Esophagus squamous epithelium (tissue), 5 donors: ENCODE measurements at regions not wholly inside any gene's neighbourhood (a gene's known extent, or its start where the extent isn't known, plus 50 kb on each side); places are given as distances from the start of the nearest gene placed in this dataset.
"Not testable (repeated sequence)": the region's sequence is repeated elsewhere in the genome, so short reads cannot be mapped to it uniquely, and the experiment has no call there.

Experiments used
- DNase-seq: peaks from one replicate; lab custom pipeline; 2025; lab: John Stamatoyannopoulos, UW
- H3K27ac ChIP-seq, 4 donors: fragments of 200-600 bp; sonication (generic); one replicate each; pipeline ENCODE4 v1.5.1; 2016 to 2019; ENCODE audit warnings: mild to moderate bottlenecking in 1 of 4
- H3K27me3 ChIP-seq, 4 donors: fragments of 200-600 bp; sonication (generic); 1 replicate in 3 of 4; 2 replicates in 1 of 4; pipeline versions ENCODE4 v1.5.1 to v1.6.0; 2017 to 2021; ENCODE audit warnings: antibody characterized with exemption in 1 of 4
- H3K36me3 ChIP-seq, 3 donors: fragments of 200-600 bp; sonication (generic); one replicate each; pipeline ENCODE4 v1.5.1; 2016 to 2019
- H3K4me1 ChIP-seq, 3 donors: fragments of 200-600 bp; sonication (generic); one replicate each; pipeline ENCODE4 v1.5.1; 2017 to 2019
- H3K4me3 ChIP-seq, 4 donors: fragments of 200-600 bp; sonication (generic); 1 replicate in 3 of 4; 2 replicates in 1 of 4; pipeline ENCODE4 v1.5.1; 2016 to 2019; ENCODE audit warnings: mild to moderate bottlenecking in 2 of 4, moderate library complexity in 1 of 4
- H3K9me3 ChIP-seq, 3 donors: fragments of 200-600 bp; sonication (generic); one replicate each; pipeline ENCODE4 v1.5.1; 2016 to 2019
- POLR2A ChIP-seq, 4 donors: fragments of 450-650 bp; IDR thresholded peaks; one replicate each; pipeline ENCODE4 v1.6.1; 2017; ENCODE audit warnings: antibody characterized with exemption in 4 of 4, mild to moderate bottlenecking in 4 of 4, moderate library complexity in 3 of 4
- WGBS, 2 donors: methylation state at CpG; one replicate each; pipeline ENCODE4 v1.1.5; 2018; 5-methylcytosine and 5-hydroxymethylcytosine counted together
- intact Hi-C: fragments of 100-400 bp; cut with DNase I; formaldehyde crosslinking; loops from one replicate; pipeline ENCODE4 v1.15.0; 2022
- TF ChIP-seq, protein P1 (sequence below), 6 experiments: fragments of 450-650 bp in 4 of 6; fragments of 200-600 bp in 2 of 6; sonication (generic) in 2 of 6; IDR thresholded peaks; one replicate each; pipeline ENCODE4 v1.5.1; 2016 to 2019; ENCODE audit warnings: antibody characterized with exemption in 6 of 6, mild to moderate bottlenecking in 4 of 6, moderate library complexity in 4 of 6
- donor health status: DM: yes; HTN: yes; CAD: no.

DNA sequence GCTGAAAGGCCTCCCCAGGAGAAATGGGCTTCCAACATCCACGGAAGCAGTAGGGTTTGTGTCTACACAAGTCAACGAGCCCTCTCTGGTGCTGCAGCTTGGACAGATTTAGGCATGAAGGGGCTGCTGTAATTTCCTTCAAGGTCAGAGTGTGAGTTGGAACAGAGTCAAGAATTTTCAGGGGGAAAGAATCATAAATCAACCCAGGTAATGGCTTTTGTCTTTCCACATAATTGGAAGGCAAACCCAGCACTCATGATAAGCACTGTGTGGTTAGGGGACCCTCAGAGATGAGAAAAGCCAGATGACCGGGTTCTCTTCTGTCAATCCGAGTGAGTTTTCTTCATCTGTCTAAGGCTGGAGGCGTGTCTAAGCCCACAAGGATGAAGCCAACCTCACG, 78.6 kb upstream of the MXRA5 start:
- Histone ChIP-seq H3K36me3 (no peaks in the 10 kb centered on the region), H3K27ac (no peak overlapping the region), H3K9me3 (no peaks in the 10 kb centered on the region), H3K4me3 (no peak overlapping the region), H3K27me3 (no peaks in the 10 kb centered on the region), H3K4me1 (no peaks in the 10 kb centered on the region)
- TF ChIP-seq, protein P1, sequence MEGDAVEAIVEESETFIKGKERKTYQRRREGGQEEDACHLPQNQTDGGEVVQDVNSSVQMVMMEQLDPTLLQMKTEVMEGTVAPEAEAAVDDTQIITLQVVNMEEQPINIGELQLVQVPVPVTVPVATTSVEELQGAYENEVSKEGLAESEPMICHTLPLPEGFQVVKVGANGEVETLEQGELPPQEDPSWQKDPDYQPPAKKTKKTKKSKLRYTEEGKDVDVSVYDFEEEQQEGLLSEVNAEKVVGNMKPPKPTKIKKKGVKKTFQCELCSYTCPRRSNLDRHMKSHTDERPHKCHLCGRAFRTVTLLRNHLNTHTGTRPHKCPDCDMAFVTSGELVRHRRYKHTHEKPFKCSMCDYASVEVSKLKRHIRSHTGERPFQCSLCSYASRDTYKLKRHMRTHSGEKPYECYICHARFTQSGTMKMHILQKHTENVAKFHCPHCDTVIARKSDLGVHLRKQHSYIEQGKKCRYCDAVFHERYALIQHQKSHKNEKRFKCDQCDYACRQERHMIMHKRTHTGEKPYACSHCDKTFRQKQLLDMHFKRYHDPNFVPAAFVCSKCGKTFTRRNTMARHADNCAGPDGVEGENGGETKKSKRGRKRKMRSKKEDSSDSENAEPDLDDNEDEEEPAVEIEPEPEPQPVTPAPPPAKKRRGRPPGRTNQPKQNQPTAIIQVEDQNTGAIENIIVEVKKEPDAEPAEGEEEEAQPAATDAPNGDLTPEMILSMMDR (IDR thresholded peaks at IDR 0.05): no peak
- no peak for TF ChIP-seq POLR2A (IDR thresholded peaks at IDR 0.05)
- intact Hi-C loops: no loop called here
- 71 to 77% methylated on average over 4 to 6 of the region's 6 CpGs for WGBS, 2 donors
- no peak for DNase-seq

DNA sequence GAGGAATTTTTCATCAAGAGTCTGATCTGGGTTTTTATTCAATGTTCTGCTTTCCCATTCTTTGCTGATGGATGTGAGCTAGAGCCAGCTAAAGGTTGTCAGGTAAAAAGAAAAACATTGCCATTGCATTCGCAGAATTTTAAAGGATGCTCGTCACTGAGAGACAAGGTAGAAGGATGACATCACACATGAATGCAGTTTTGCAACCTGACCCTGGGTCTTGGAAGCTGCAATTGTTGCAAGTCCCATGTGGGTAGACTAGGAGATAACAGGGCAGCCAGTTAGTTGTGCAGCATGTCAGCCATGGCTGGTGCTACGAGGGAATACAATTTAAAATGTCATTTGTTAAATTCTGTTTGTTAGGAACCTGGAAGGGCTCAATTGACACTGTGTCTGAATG, 73.9 kb upstream of the MXRA5 start:
- H3K36me3 ChIP-seq: no peaks in the 10 kb centered on the region
- H3K9me3 ChIP-seq: no peaks in the 10 kb centered on the region
- H3K4me3 ChIP-seq: no peak overlapping the region
- no peak overlapping the region for H3K27ac ChIP-seq
- H3K4me1 ChIP-seq: no peaks in the 10 kb centered on the region
- no peak for DNase-seq
- TF ChIP-seq, protein P1 (IDR thresholded peaks at IDR 0.05): no peak
- TF ChIP-seq POLR2A (IDR thresholded peaks at IDR 0.05): no peak
- intact Hi-C loops: no loop called here
- H3K27me3 ChIP-seq: no peaks in the 10 kb centered on the region
- WGBS, 2 donors: 83 to 94% methylated on average over 2 to 3 of the region's 3 CpGs

DNA sequence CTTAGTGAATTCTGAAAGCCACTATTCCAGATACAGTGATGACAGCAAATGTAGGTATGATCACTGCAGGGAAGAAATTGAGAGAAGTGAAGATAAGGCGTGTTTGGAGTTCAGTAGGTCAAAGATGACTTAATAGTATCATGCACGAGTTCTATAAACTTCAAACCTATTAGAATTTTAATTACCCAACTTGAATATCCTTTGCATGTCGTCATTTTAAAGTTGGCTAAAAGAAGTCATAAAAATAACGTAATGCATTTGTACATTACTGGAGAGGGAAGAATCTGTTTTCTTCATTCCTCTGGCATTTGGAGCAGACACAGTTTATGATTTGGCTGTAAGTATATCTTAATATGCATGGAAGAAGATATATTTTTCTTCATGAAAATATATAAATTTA, 68.6 kb upstream of the MXRA5 start:
- Histone ChIP-seq H3K27me3 (no peaks in the 10 kb centered on the region), H3K36me3 (no peaks in the 10 kb centered on the region), H3K27ac (no peak overlapping the region), H3K9me3 (no peaks in the 10 kb centered on the region), H3K4me3 (no peak overlapping the region), H3K4me1 (no peaks in the 10 kb centered on the region)
- TF ChIP-seq, protein P1 (IDR thresholded peaks at IDR 0.05): no peak
- TF ChIP-seq POLR2A (IDR thresholded peaks at IDR 0.05): no peak
- DNase-seq: no peak
- intact Hi-C loops: no loop called here
- WGBS, 2 donors: 49 to 67% methylated on average over 3 to 4 of the region's 4 CpGs

DNA sequence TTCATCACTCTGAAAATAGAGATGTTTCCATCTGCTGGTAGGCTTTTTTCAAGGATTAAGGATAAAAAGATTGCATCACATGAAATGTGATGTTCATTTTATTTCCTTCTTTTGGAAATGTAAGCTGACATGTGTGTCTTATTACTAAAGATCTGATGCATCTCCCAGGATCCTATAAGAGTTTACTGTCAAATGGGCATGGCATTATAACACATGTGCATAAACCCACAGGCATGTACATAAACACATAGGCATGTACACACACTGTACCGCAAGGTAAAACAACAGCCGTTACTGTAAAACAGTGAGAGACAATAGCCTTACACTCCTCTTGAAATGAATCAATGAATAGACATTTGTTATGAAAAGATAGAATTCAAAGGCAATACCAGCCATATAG, 65.2 kb upstream of the MXRA5 start:
- intact Hi-C loops, H3K27ac ChIP-seq, H3K4me1 ChIP-seq, DNase-seq, H3K27me3 ChIP-seq, H3K36me3 ChIP-seq, H3K9me3 ChIP-seq, H3K4me3 ChIP-seq: not testable (repeated sequence)
- WGBS, 2 donors: 85 to 96% methylated on average over 2 of the region's 2 CpGs

DNA sequence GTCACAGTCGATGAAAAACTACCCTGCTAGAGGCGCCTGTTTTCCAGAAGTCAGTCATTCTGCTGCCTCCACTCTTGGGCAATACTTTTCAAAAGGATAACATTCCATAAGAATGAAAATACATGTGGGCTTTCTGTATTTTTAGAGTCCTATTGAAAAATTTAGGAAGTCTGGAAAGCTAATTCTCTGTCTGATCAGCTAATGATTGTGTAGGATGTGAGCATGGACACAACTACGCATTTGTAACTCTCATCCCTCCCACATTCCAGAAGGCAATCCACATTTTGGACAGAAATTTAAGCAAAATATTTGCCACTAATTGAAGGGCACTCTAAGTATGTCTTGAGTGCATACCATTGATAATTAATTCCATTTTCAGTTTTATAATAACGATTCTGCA, 63.5 kb upstream of the MXRA5 start:
- H3K9me3 ChIP-seq, DNase-seq, H3K4me1 ChIP-seq, H3K4me3 ChIP-seq, H3K36me3 ChIP-seq, intact Hi-C loops, H3K27me3 ChIP-seq, H3K27ac ChIP-seq: not testable (repeated sequence)
- 63 to 79% methylated on average over 4 of the region's 4 CpGs for WGBS, 2 donors

DNA sequence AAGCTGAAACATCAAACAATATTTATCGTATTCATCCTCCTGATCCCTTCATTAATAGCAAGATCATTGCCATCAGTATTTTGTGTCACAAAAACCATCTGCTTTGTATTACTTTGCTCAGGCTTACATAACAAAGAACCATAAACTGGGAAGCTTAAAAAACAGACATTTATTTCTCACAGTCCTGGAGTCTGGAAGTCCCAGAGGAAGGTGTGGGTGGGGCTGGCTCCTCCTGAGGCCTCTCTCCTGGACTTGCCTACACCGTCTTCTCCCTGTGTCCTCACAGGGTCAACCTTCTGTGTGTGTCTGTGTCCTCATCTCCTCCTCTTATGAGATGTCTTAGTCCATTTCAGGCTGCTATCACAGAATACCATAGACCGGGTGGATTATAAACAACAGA, 61.3 kb upstream of the MXRA5 start:
- DNase-seq: no peak
- WGBS, 2 donors: 62 to 63% methylated on average over 2 to 3 of the region's 3 CpGs
- H3K27ac ChIP-seq: no peak overlapping the region

DNA sequence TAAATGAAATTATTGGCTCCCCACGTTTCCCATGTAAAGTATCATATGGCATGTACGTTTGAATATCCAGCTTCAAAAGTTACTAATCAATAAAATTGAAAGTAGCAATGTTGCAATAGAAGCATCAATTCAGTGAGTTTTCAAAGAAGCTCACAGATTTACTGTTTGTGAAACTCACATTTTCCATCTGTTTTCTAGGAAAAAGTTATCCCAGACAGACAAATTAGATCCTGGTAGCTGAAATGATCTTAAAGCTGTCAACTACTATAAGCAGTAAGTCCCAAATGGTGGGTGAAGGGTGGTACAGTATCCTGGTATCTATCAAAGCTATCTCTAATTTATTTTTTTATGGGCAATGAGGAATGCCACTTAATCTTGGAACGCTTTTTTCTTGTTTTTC, 60.7 kb upstream of the MXRA5 start:
- WGBS, 2 donors: 54 to 79% methylated on average over 3 of the region's 3 CpGs
- no peak for TF ChIP-seq POLR2A (IDR thresholded peaks at IDR 0.05)
- TF ChIP-seq, protein P1 (IDR thresholded peaks at IDR 0.05): no peak
- intact Hi-C loops: no loop called here

More for the DNA sequence above, 61.3 kb upstream of the MXRA5 start:
- no peaks in the 10 kb centered on the region for H3K4me1 ChIP-seq
- no peaks in the 10 kb centered on the region for H3K9me3 ChIP-seq
- TF ChIP-seq POLR2A (IDR thresholded peaks at IDR 0.05): no peak
- no peak overlapping the region for H3K4me3 ChIP-seq
- H3K36me3 ChIP-seq: no peaks in the 10 kb centered on the region
- intact Hi-C loops: no loop called here
- no peaks in the 10 kb centered on the region for H3K27me3 ChIP-seq

More for the DNA sequence above, 60.7 kb upstream of the MXRA5 start:
- Histone ChIP-seq H3K9me3 (no peaks in the 10 kb centered on the region), H3K4me3 (no peak overlapping the region), H3K27me3 (no peaks in the 10 kb centered on the region), H3K27ac (no peak overlapping the region), H3K36me3 (no peaks in the 10 kb centered on the region), H3K4me1 (no peaks in the 10 kb centered on the region)
- no peak for DNase-seq
